ENCODE measurements at regions not wholly inside any gene's neighbourhood (a gene's known extent, or its start where the extent isn't known, plus 50 kb on each side); places are given as distances from the start of the nearest gene placed in this dataset.

- POLR2A ChIA-PET: no interaction called here
- H3K9me3 Mint-ChIP-seq (ENCODE audit: unreplicated experiment): no peaks in the 10 kb centered on the region
- no TSS peak for BruUV-seq (replicated peaks)
- CTCF ChIA-PET: interaction anchor here (0.6 to 1.0 kb wide), 3 partner anchors 12 to 86 kb away, joined by 3 to 5 read pairs (median 3); no protein-coding TSS in a partner anchor
- no peaks in the 10 kb centered on the region for H3K27me3 Mint-ChIP-seq (ENCODE audit: insufficient read depth, unreplicated experiment)
- no peaks in the 10 kb centered on the region for H3K36me3 Mint-ChIP-seq (ENCODE audit: insufficient read depth, unreplicated experiment)
- TF ChIP-seq CTCF (IDR thresholded peaks at IDR 0.05; ENCODE audit: unreplicated experiment): no peak
- no peak overlapping the region for H3K4me3 Mint-ChIP-seq (ENCODE audit: unreplicated experiment)
- intact Hi-C loops (cut with micrococcal nuclease): no loop called here
- peaks cover 12% of the 10 kb centered on the region for H3K4me1 Mint-ChIP-seq (ENCODE audit: insufficient read depth, unreplicated experiment)
- no peak overlapping the region for H3K27ac Mint-ChIP-seq (ENCODE audit: low read depth, unreplicated experiment)
- no peak for DNase-seq (ENCODE audit: unreplicated experiment)
These were observed 234.5 kb downstream of the IPO8 start for GRCh38 chr12:30461026-30461615.

DNA sequence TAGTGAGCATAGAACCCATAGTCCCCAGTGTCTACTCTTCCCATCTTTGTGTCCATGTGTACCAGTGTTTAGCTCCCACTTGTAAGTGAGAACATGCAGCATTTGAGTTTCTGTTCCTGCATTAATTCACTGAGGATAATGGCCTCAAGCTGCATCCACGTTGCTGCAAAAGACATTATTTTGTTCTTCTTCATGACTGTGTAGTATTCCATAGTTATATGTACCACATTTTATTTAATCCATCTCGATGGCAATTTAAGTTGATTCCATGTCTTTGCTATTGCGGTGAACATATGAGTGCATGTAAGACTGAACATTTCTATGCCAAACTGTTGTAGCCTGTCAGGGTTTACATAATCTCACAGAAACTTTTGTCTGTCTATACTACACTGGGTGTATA lies 237.2 kb downstream of the IPO8 start:
- CTCF ChIA-PET: interaction anchor here (1.1 to 1.8 kb wide), 4 partner anchors 16 to 1385 kb away, joined by 4 to 5 read pairs (median 5); no protein-coding TSS in a partner anchor
- no peaks in the 10 kb centered on the region for H3K9me3 Mint-ChIP-seq (ENCODE audit: unreplicated experiment)
- intact Hi-C loops (cut with micrococcal nuclease): loop anchor here (5.0 to 10.0 kb wide), 2 partner anchors 136 to 346 kb away; no protein-coding TSS in a partner anchor
- no peak for DNase-seq (ENCODE audit: unreplicated experiment)
- no peak overlapping the region for H3K27ac Mint-ChIP-seq (ENCODE audit: low read depth, unreplicated experiment)
- BruUV-seq (replicated peaks): no TSS peak
- H3K27me3 Mint-ChIP-seq (ENCODE audit: insufficient read depth, unreplicated experiment): no peaks in the 10 kb centered on the region
- no peak overlapping the region for H3K4me3 Mint-ChIP-seq (ENCODE audit: unreplicated experiment)
- no peaks in the 10 kb centered on the region for H3K36me3 Mint-ChIP-seq (ENCODE audit: insufficient read depth, unreplicated experiment)
- H3K4me1 Mint-ChIP-seq (ENCODE audit: insufficient read depth, unreplicated experiment): peaks cover 12% of the 10 kb centered on the region
- TF ChIP-seq CTCF (IDR thresholded peaks at IDR 0.05; ENCODE audit: unreplicated experiment): no peak
- POLR2A ChIA-PET: interaction anchor here (0.6 to 1.0 kb wide), 2 partner anchors 43 to 236 kb away, joined by 3 read pairs; no protein-coding TSS in a partner anchor

DNA sequence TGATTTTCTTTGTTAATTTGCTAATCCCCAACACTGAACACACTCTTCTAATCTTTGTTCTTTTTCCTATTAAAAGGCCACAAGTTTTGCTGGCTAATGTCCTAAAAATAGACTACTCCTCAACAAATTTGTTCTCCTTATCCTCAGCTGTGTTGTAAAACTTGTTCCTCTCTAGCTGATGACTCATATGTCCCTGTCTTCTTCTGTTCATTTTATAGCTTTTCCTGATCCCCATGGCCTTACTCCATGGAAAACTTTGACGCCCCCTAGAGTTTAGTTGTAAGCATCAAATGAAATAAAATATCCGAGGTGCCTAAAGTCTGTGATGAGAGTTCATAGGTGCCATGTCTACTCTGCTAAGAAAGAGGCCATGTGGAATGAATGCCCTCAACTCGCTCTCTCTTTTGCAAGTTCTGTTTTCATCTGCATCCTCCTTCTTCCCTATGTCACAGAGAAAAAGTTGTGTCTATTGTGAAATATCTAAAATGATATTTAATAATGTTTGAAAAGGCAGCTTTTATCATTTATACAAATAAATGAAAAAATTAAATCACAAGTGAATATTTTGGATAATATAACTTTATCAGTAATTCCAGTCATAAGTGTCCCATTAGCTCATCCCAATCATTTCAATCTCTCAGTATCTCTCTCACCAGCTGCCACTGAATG lies 237.9 kb downstream of the IPO8 start:
- peak; percentile 37 for TF ChIP-seq CTCF (IDR thresholded peaks at IDR 0.05; ENCODE audit: unreplicated experiment)
- no peaks in the 10 kb centered on the region for H3K27me3 Mint-ChIP-seq (ENCODE audit: insufficient read depth, unreplicated experiment)
- peaks cover 12% of the 10 kb centered on the region for H3K4me1 Mint-ChIP-seq (ENCODE audit: insufficient read depth, unreplicated experiment)
- ChIA-PET CTCF (interaction anchor here (0.5 to 1.8 kb wide), 11 partner anchors 12 to 1385 kb away, joined by 3 to 5 read pairs (median 3); no protein-coding TSS in a partner anchor), POLR2A (interaction anchor here (0.6 to 1.2 kb wide), 3 partner anchors 42 to 237 kb away, joined by 3 to 4 read pairs (median 3); no protein-coding TSS in a partner anchor)
- no peaks in the 10 kb centered on the region for H3K9me3 Mint-ChIP-seq (ENCODE audit: unreplicated experiment)
- peak; percentile 87 for DNase-seq (ENCODE audit: unreplicated experiment)
- H3K36me3 Mint-ChIP-seq (ENCODE audit: insufficient read depth, unreplicated experiment): no peaks in the 10 kb centered on the region
- no TSS peak for BruUV-seq (replicated peaks)
- peak overlapping the region; percentile 50 for H3K27ac Mint-ChIP-seq (ENCODE audit: low read depth, unreplicated experiment)
- no peak overlapping the region for H3K4me3 Mint-ChIP-seq (ENCODE audit: unreplicated experiment)
- intact Hi-C loops (cut with micrococcal nuclease): loop anchor here (5.0 to 10.0 kb wide), 2 partner anchors 135 to 347 kb away; no protein-coding TSS in a partner anchor

DNA sequence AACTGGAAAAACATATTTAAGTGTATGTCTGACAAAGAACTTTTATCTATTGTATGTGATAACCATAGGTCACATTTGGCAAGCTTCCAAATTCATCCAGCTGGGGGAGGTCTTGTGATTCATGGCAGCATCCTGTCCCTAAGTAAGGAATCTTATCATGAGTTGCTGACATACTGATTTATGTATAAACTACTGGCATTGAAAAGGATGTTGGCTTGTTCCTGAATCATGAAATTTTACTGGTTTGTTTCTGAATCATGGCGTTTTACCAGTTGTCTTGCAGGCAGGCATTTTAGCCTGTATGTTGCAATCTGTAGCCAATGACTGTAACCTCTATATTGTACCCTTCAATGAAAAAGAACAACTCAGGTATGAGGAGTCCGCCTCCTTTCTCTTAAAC lies 244.8 kb downstream of the IPO8 start:
- intact Hi-C loops (cut with micrococcal nuclease): loop anchor here (10.0 kb wide), 1 partner anchor 354 kb away; no protein-coding TSS in a partner anchor
- no peak overlapping the region for H3K4me3 Mint-ChIP-seq (ENCODE audit: unreplicated experiment)
- DNase-seq (ENCODE audit: unreplicated experiment): no peak
- ChIA-PET POLR2A (no interaction called here), CTCF (no interaction called here)
- TF ChIP-seq CTCF (IDR thresholded peaks at IDR 0.05; ENCODE audit: unreplicated experiment): no peak
- no peak overlapping the region for H3K27ac Mint-ChIP-seq (ENCODE audit: low read depth, unreplicated experiment)
- no TSS peak for BruUV-seq (replicated peaks)
- no peaks in the 10 kb centered on the region for H3K4me1 Mint-ChIP-seq (ENCODE audit: insufficient read depth, unreplicated experiment)
- H3K36me3 Mint-ChIP-seq (ENCODE audit: insufficient read depth, unreplicated experiment): no peaks in the 10 kb centered on the region
- H3K27me3 Mint-ChIP-seq (ENCODE audit: insufficient read depth, unreplicated experiment): no peaks in the 10 kb centered on the region
- peaks cover 40% of the 10 kb centered on the region for H3K9me3 Mint-ChIP-seq (ENCODE audit: unreplicated experiment)

All from MCF 10A (cell line).